Type B pancreatic cell (in vitro differentiated cells): ENCODE measurements at regions not wholly inside any gene's neighbourhood (a gene's known extent, or its start where the extent isn't known, plus 50 kb on each side); places are given as distances from the start of the nearest gene placed in this dataset.

Experiments used
- DNase-seq: peaks from one replicate; pipeline ENCODE4 v3.0.0; 2021; ENCODE audit warnings: mixed read lengths; ENCODE audit not compliant: unreplicated experiment; ENCODE audit errors: extremely low spot score
- H3K27ac Mint-ChIP-seq: 2 replicates; pipeline ENCODE4 v1.8.0; 2021; ENCODE audit warnings: mild to moderate bottlenecking, mixed read lengths
- H3K27me3 Mint-ChIP-seq: 2 replicates; pipeline ENCODE4 v1.8.0; 2021; ENCODE audit warnings: mixed read lengths
- H3K36me3 Mint-ChIP-seq: 2 replicates; pipeline ENCODE4 v1.8.0; 2021; ENCODE audit warnings: mixed read lengths
- H3K4me1 Mint-ChIP-seq: one replicate; pipeline ENCODE4 v1.8.0; 2021; ENCODE audit warnings: mixed read lengths; ENCODE audit not compliant: unreplicated experiment
- H3K4me3 Mint-ChIP-seq: 2 replicates; pipeline ENCODE4 v1.8.0; 2021; ENCODE audit warnings: mild to moderate bottlenecking, mixed read lengths
- H3K9me3 Mint-ChIP-seq: 2 replicates; pipeline ENCODE4 v1.8.0; 2021; ENCODE audit warnings: mixed read lengths
- TF ChIP-seq, protein P1 (sequence below): fragments of 200-600 bp; sonication (generic); conservative IDR thresholded peaks from 2 replicates; pipeline ENCODE4 v1.5.0; 2021; ENCODE audit warnings: antibody characterized with exemption, mild to moderate bottlenecking

DNA sequence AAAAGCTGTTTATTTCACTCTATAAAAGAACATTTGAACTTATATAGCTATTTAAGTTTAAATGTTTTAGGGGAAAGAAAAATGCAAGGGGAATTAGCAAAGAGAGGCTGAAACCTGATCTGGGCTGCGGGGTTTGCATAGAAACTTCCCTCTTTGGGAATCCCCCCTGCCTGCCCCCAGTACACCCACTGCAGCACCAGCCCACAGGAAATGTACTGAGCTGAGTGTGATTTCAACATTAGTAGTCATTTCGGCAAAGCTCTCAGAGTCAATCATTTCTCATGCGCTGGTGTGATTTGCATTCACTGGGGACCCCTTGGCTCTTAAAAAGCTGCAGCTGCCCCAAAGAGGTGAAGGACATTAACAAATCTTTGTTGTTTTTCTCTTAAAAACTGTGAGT, 859.4 kb downstream of the MAFB start:
- peaks cover 12% of the 10 kb centered on the region for H3K9me3 Mint-ChIP-seq
- peak overlapping the region; percentile 29 for H3K4me3 Mint-ChIP-seq
- TF ChIP-seq, protein P1, sequence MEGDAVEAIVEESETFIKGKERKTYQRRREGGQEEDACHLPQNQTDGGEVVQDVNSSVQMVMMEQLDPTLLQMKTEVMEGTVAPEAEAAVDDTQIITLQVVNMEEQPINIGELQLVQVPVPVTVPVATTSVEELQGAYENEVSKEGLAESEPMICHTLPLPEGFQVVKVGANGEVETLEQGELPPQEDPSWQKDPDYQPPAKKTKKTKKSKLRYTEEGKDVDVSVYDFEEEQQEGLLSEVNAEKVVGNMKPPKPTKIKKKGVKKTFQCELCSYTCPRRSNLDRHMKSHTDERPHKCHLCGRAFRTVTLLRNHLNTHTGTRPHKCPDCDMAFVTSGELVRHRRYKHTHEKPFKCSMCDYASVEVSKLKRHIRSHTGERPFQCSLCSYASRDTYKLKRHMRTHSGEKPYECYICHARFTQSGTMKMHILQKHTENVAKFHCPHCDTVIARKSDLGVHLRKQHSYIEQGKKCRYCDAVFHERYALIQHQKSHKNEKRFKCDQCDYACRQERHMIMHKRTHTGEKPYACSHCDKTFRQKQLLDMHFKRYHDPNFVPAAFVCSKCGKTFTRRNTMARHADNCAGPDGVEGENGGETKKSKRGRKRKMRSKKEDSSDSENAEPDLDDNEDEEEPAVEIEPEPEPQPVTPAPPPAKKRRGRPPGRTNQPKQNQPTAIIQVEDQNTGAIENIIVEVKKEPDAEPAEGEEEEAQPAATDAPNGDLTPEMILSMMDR, result no peak
- no peaks in the 10 kb centered on the region for H3K36me3 Mint-ChIP-seq
- no peak overlapping the region for H3K27ac Mint-ChIP-seq
- H3K27me3 Mint-ChIP-seq, result no peaks in the 10 kb centered on the region
- peaks cover 31% of the 10 kb centered on the region for H3K4me1 Mint-ChIP-seq
- DNase-seq, result no peak

DNA sequence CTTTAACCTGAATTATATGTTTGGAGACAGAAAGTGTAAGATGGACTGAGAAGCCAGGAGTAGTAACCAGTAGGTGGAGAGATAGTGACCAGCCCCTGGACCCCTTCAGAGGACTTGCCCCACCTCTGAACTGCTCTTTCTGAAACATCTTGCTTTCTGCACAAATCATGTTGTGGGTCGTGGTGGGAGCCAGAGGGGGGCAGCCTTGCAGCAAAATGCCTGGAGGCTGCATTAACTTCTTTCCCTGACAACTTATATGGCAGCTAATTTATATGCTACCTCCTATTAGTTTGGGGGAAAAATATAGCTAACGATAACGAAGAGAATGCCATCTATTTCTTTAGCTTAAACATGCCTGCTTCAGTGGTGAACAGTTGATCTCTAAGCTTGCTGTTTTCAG, 859.8 kb downstream of the MAFB start:
- H3K9me3 Mint-ChIP-seq, result peaks cover 12% of the 10 kb centered on the region
- no peak overlapping the region for H3K27ac Mint-ChIP-seq
- DNase-seq, result no peak
- TF ChIP-seq, protein P1, result peak; percentile 70
- peaks cover 31% of the 10 kb centered on the region for H3K4me1 Mint-ChIP-seq
- H3K27me3 Mint-ChIP-seq, result no peaks in the 10 kb centered on the region
- no peaks in the 10 kb centered on the region for H3K36me3 Mint-ChIP-seq
- peak overlapping the region; percentile 29 for H3K4me3 Mint-ChIP-seq

DNA sequence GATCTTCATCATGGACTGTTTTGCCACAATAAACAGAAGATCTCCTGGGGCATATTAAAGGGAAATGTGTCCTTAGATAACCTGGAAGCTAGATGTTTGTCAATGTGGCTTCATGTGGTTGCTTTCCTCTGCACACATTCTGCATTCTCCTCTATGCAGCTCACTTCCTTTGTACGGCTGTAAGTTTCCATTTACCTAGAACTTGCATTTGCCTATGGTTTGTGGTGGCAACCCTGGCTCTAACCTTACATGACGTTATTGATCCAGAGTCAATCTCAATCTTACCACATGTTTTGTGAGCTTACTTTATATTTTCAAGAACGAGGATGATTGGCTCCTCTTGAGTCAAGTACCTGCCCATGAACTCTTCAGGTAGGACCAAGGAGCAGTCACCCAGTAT, 863.1 kb downstream of the MAFB start:
- TF ChIP-seq, protein P1, result no peak
- Mint-ChIP-seq H3K9me3 (no peaks in the 10 kb centered on the region), H3K4me3 (no peak overlapping the region), H3K27me3 (no peaks in the 10 kb centered on the region), H3K27ac (no peak overlapping the region), H3K4me1 (peaks cover 41% of the 10 kb centered on the region), H3K36me3 (no peaks in the 10 kb centered on the region)
- DNase-seq, result no peak

DNA sequence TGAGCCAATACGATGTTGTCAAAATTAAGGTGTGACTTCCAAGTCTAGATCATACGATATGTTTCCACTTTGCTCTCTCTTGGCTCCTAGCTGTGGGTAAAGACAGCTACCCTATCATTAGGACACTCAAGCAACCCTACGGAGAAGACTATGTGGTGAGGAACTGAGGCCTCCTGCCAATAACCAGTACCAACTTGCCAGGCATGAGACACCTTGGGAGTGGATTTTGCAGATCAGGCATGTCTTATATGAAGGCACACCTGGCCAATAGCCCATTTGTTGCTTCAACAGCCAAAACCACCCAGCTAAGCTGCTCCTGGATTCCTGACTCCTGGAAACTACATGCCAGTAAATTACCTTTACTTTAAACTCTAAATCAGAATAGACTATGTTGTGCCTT, 863.4 kb downstream of the DHX35 start:
- Mint-ChIP-seq H3K27ac (no peak overlapping the region), H3K4me1 (peaks cover 41% of the 10 kb centered on the region), H3K36me3 (no peaks in the 10 kb centered on the region), H3K4me3 (no peak overlapping the region), H3K9me3 (no peaks in the 10 kb centered on the region), H3K27me3 (no peaks in the 10 kb centered on the region)
- TF ChIP-seq, protein P1, result no peak
- no peak for DNase-seq

DNA sequence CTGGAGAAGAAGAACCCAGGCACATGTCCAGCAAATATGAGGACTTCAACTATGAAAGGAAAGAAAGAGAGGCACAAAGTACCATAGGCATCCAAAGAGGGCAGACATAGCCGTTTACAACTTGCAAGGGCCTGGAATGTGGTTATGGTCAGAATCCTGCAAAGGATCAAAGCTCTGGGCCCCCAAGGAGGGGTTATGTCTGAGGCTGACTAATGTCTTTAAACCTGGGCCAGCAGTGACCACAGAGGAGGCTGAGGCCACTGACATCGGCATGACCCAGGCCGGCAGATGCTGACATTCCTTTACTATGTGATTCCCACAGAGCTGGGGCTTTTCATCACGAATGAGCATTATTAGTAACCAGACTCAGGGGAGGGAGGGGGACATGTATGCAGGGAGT, 861.1 kb downstream of the DHX35 start:
- Mint-ChIP-seq H3K4me1 (peaks cover 21% of the 10 kb centered on the region), H3K9me3 (no peaks in the 10 kb centered on the region), H3K36me3 (no peaks in the 10 kb centered on the region), H3K27me3 (no peaks in the 10 kb centered on the region), H3K27ac (no peak overlapping the region), H3K4me3 (no peak overlapping the region)
- no peak for DNase-seq
- TF ChIP-seq, protein P1, result no peak

DNA sequence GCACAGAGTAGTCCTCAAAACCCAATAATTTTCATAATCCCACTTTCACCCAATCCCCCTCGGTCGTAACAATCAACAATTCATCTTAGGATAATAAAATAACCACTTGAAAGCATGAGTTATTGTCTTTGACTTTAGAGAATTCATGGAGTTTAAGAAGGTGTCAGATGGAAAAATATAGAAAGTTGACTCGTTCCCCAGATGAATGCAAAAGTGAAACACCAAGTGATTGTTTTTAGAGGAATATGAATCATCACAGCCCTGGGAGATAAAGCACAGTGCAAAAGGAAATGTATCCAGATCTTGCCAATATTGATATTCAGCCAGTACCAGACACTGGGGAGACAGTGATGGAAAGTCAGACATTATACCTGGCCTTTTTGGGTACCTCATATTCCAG, 860.5 kb downstream of the DHX35 start:
- TF ChIP-seq, protein P1, result no peak
- Mint-ChIP-seq H3K4me1 (peaks cover 21% of the 10 kb centered on the region), H3K27ac (no peak overlapping the region), H3K4me3 (no peak overlapping the region), H3K27me3 (no peaks in the 10 kb centered on the region), H3K36me3 (no peaks in the 10 kb centered on the region), H3K9me3 (no peaks in the 10 kb centered on the region)
- DNase-seq, result no peak
